ENCODE measurements at regions not wholly inside any gene's neighbourhood (a gene's known extent, or its start where the extent isn't known, plus 50 kb on each side); places are given as distances from the start of the nearest gene placed in this dataset.

GRCh38 chr2:12001621-12002020 lies 255.2 kb downstream of the LPIN1 start:
- no peaks in the 10 kb centered on the region for H3K9me2 ChIP-seq (ENCODE audit: insufficient read depth)
- no peaks in the 10 kb centered on the region for H3K27me3 ChIP-seq (ENCODE audit: insufficient read depth, low read depth)
- peaks cover 13% of the 10 kb centered on the region for H3K4me1 ChIP-seq (replicated peaks; ENCODE audit: insufficient read depth)
- H3K36me3 ChIP-seq (ENCODE audit: low read depth): no peaks in the 10 kb centered on the region
- DNase-seq: no peak
- CTCF ChIA-PET: no interaction called here
- H3K79me2 ChIP-seq (ENCODE audit: low read depth): no peaks in the 10 kb centered on the region
- POLR2A ChIA-PET (ENCODE audit: unreplicated experiment): no interaction called here
- intact Hi-C loops (cut with micrococcal nuclease; ENCODE audit: unreplicated experiment): no loop called here
- H2AFZ ChIP-seq: no peak overlapping the region
- BruUV-seq (replicated peaks): no TSS peak
- no peak overlapping the region for H3K4me3 ChIP-seq
- no peak for TF ChIP-seq CTCF (conservative IDR thresholded peaks at IDR 0.05)
- no peak for TF ChIP-seq EZH2 (IDR thresholded peaks at IDR 0.05; ENCODE audit: low read depth)
- H3F3A ChIP-seq (ENCODE audit: insufficient read depth, low read depth): peaks cover 12% of the 10 kb centered on the region; the same call in 1 of the 2 replicates
- no peaks in the 10 kb centered on the region for H4K20me1 ChIP-seq (ENCODE audit: insufficient read depth)
- H3K4me2 ChIP-seq: no peak overlapping the region
- no peaks in the 10 kb centered on the region; the same call in 1 of the 2 replicates for H3K9me3 ChIP-seq (ENCODE audit: insufficient read depth, low read depth)
- H3K27ac ChIP-seq: no peak overlapping the region

GRCh38 chr2:12002215-12002614 lies 255.8 kb downstream of the LPIN1 start:
- intact Hi-C loops (cut with micrococcal nuclease; ENCODE audit: unreplicated experiment): no loop called here
- TF ChIP-seq CTCF (conservative IDR thresholded peaks at IDR 0.05): no peak
- TF ChIP-seq EZH2 (IDR thresholded peaks at IDR 0.05; ENCODE audit: low read depth): no peak
- Histone ChIP-seq H3K9me2 (ENCODE audit: insufficient read depth) (no peaks in the 10 kb centered on the region), H2AFZ (no peak overlapping the region), H3K79me2 (ENCODE audit: low read depth) (no peaks in the 10 kb centered on the region), H3K27me3 (ENCODE audit: insufficient read depth, low read depth) (no peaks in the 10 kb centered on the region), H3F3A (ENCODE audit: insufficient read depth, low read depth) (peaks cover 12% of the 10 kb centered on the region; the same call in 1 of the 2 replicates), H3K4me1 (replicated peaks; ENCODE audit: insufficient read depth) (peaks cover 17% of the 10 kb centered on the region), H3K4me2 (no peak overlapping the region), H3K36me3 (ENCODE audit: low read depth) (no peaks in the 10 kb centered on the region), H3K4me3 (no peak overlapping the region), H3K9me3 (ENCODE audit: insufficient read depth, low read depth) (no peaks in the 10 kb centered on the region), H4K20me1 (ENCODE audit: insufficient read depth) (no peaks in the 10 kb centered on the region), H3K27ac (no peak overlapping the region)
- ChIA-PET POLR2A (ENCODE audit: unreplicated experiment) (no interaction called here), CTCF (no interaction called here)
- no TSS peak for BruUV-seq (replicated peaks)
- no peak for DNase-seq

GRCh38 chr2:12004713-12005112 lies 258.3 kb downstream of the LPIN1 start:
- BruUV-seq (replicated peaks): no TSS peak
- H3K4me3 ChIP-seq: no peak overlapping the region
- H3K79me2 ChIP-seq (ENCODE audit: low read depth): no peaks in the 10 kb centered on the region
- no peaks in the 10 kb centered on the region for H4K20me1 ChIP-seq (ENCODE audit: insufficient read depth)
- H3K27ac ChIP-seq: no peak overlapping the region
- no peaks in the 10 kb centered on the region for H3K9me2 ChIP-seq (ENCODE audit: insufficient read depth)
- POLR2A ChIA-PET (ENCODE audit: unreplicated experiment): no interaction called here
- peaks cover 15% of the 10 kb centered on the region; the same call in 1 of the 2 replicates for H3F3A ChIP-seq (ENCODE audit: insufficient read depth, low read depth)
- H3K4me1 ChIP-seq (replicated peaks; ENCODE audit: insufficient read depth): peaks cover 34% of the 10 kb centered on the region
- intact Hi-C loops (cut with micrococcal nuclease; ENCODE audit: unreplicated experiment): loop anchor here (5.0 kb wide), 1 partner anchor 713 kb away; the partner anchor contains the start of gene TRIB2
- DNase-seq: no peak
- CTCF ChIA-PET: no interaction called here
- no peaks in the 10 kb centered on the region for H3K27me3 ChIP-seq (ENCODE audit: insufficient read depth, low read depth)
- no peak overlapping the region for H3K4me2 ChIP-seq
- no peaks in the 10 kb centered on the region for H3K9me3 ChIP-seq (ENCODE audit: insufficient read depth, low read depth)
- no peaks in the 10 kb centered on the region for H3K36me3 ChIP-seq (ENCODE audit: low read depth)
- no peak overlapping the region for H2AFZ ChIP-seq
- TF ChIP-seq CTCF (conservative IDR thresholded peaks at IDR 0.05) (no peak), EZH2 (IDR thresholded peaks at IDR 0.05; ENCODE audit: low read depth) (no peak)
